Right forelimb (tissue), 1 donor: ENCODE measurements at regions not wholly inside any gene's neighbourhood (a gene's known extent, or its start where the extent isn't known, plus 50 kb on each side); places are given as distances from the start of the nearest gene placed in this dataset.
A peak's percentile ranks its signal among the peaks of the same experiment; 100 is the strongest.

ENCODE experiments used
- DNase-seq: peaks from one replicate; pipeline ENCODE4 v3.0.0-alpha.2; 2018

- DNase-seq, result no peak
Observed at GRCh38 chr10:36148207-36148606, 506.1 kb upstream of the FZD8 start.

- DNase-seq, result no peak
Observed at GRCh38 chr10:36147529-36147928, 505.4 kb upstream of the FZD8 start.

DNA sequence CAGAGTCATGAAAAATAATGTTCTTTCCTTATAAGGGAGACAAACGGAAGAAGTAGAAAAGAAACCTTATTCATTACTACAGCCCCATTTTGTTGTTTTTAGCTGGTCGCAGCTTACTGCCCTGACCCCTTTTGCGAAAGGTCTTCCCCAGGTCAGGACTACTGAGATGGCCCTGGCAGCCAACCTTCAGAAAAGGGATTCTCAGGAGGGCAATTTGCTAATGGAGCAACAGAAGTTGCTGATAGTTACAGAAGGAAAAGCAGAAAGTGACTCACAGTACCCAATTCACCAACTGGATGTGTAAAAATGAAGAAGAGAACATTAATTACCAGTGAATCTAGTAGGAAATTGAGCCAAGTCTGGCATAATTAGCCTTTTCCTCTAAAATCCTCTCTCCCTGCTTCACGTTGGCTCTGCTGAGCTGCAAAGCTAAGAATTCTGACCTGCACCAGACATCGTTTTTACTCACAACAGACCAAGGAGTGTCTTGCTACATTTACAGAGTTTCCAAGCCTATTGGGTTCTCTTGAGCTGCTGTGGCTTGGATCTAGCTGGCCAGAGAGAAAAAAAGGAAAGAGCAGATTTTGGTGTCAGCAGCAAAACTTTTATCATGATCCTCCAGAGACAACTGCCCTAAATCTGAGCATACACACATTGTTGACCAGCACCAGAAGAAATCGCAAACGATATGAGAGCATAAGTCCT is 499.9 kb upstream of the FZD8 start:
- DNase-seq, result no peak

DNA sequence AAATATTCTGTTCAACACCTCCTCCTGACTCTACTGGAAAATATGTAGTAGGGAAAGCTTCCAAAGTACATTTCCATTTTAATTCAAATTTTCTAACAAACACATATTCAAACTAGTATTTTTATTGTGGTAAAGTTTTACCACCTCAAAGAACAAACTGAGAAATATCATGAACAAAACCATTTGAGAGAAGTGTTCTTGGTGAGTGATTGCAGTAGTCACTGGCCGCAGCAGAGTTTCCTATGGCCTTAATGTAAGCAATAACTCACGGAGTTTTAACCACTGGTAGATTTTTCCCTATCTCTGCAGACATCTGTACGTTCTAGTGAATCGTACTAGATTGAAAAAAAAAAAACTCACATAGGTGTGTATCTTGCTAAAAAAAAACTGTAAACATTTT is 487.0 kb upstream of the FZD8 start:
- no peak for DNase-seq

DNA sequence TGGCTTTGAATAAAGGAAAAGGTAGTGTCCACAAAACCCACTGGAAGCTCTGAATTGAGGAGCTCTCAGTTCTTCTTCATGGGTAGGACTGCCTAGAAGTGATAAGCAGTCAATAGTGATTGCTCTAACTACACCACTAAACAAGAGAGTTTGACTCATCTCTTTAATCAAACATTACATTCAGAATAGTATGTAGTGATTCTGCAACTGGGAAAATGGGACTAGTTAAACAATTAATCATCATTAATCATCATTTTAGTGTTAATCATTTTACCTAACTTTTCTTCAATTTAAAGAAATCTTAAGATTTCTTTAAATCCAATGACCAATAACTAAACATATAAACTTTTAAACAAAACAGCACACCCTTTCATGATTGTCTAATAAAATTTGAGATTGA is 484.0 kb upstream of the FZD8 start:
- no peak for DNase-seq

DNA sequence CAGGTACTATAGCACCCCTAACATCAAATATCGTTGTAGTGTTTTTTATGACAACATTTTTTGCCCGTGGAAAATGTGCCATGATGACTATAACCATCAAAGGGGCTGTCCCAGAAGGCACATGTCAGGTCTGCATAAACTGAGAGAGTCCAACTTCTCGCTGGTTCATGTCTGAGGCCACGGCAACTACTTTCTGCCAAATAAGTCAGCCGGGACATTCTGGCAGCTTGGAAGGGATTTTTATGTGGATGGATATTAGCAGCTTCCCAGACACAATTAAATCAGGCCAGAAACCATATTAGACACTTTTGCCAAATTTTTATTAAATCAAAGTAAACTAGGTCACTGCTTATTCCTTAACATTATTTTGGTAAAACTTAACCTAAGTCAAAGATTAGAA is 477.4 kb upstream of the FZD8 start:
- no peak for DNase-seq

GRCh38 chr10:36118314-36118713 is 476.2 kb upstream of the FZD8 start:
- no peak for DNase-seq

GRCh38 chr10:36117890-36118289 is 475.8 kb upstream of the FZD8 start:
- no peak for DNase-seq

DNA sequence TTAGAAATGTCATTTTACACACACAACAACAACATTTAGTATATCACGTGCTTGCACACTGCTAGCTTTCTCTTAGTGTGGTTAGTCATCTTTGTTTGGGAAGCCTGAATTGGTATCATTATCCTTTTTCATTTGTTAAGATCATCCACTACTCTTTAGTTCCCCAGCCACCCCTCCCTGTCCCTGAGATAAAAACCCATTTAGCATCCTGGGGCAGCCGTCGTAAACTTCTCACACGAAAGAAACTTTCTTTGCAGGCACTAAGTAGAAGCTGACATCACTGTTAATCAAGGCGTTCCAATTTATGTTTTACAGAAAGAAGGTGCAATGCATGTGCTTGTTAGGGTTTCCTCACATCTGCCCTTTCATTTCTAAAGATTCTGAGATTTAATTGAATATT is 475.1 kb upstream of the FZD8 start:
- DNase-seq, result no peak

- DNase-seq, result peak; percentile 51
Observed at GRCh38 chr10:36116731-36117130, 474.6 kb upstream of the FZD8 start.

DNA sequence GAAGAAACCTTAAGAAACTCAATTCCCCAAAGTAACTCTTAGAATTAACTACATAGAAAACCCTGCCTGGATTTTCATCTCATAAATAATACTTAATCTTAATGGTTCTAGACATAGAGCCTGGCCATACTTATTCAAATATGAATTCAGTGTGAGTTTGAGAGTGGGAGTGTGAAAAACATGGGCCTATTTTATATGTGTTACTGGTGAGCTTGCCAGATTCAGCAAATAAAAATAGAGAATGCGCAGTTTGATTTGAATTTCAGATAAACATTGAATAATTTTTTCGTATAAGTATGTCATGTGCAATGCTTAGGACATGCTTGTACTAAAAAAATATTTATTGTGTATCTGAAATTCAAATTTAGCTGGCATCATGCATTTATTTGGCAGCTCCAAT is 473.9 kb upstream of the FZD8 start:
- DNase-seq, result no peak

DNA sequence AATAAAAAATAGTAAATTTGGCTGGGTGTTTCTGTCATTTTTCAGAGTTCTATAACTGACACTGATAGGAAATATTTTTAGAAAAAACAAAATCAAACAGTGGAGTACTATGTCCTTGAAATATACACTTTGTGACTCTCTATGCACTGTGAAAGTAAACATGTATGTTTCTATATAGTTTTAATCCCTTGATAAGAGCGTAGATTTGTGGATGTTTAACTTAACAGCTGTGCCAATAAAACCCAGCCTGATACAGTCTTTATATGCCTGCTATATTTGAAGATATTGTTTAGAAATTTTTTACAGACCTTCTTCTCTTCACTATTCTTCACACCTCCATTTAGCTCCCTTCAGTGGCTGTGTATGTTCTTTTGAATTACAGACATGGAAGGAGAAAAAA is 473.3 kb upstream of the FZD8 start:
- DNase-seq, result no peak

DNA sequence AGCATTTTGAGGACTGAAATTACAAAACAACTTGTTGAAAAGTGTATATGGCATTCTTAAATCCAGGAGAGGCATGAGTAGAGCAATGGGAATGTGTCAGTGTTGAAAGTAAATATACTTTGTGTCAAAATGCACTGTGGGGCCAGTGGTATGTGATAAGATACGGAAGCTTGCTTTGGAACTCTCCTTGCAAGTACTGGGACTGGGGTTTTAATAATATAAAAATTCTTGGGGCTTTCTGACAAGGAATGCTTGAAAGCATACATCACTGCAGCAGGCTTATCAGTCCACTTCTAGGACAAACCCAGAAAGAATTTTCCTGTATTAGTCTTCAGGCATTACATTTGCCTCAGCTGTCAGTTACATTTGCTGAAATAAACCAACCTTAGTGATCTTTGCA is 472.8 kb upstream of the FZD8 start:
- DNase-seq, result no peak

GRCh38 chr10:36114141-36114540 is 472.0 kb upstream of the FZD8 start:
- no peak for DNase-seq

- no peak for DNase-seq
Observed at GRCh38 chr10:36111676-36112075, 469.6 kb upstream of the FZD8 start.

DNA sequence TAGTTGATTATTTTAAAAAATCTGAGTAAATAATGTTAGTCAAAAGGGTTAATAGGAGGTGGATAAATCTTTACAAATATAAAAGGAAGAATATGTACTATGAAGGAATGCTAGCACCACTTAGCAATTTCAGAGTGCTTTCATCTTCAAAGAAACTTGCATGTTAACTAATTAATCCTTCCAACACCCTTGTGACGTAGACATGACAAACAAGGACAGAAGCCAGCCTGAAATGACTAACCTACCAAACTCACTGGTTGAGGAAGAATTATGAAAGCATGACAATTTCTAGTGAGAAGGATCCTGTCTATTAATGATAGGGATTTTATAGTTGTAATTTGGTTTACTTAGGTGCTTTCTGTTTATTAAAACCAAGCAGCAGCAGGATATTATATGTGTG is 468.0 kb upstream of the FZD8 start:
- no peak for DNase-seq

GRCh38 chr10:36109399-36110023 is 467.4 kb upstream of the FZD8 start:
- no peak for DNase-seq

DNA sequence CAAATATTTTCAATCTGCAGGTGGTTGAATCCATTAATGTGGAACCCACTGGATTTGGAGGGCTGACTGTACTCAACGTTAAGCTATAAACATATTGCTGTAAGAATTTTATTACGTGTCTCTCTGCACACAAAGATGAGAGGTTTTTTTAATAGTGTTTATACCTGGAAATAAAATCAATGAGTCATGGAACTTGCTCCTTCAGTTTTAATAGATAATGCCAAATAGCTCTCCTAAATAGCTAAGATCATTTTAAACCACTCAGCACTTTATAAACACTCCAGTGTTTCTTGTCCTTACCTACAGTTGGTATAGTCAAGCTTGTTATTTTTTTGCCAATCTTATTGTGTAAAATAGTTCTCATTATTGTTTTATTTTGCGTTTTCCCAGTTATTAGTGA is 455.6 kb upstream of the FZD8 start:
- DNase-seq, result no peak

DNA sequence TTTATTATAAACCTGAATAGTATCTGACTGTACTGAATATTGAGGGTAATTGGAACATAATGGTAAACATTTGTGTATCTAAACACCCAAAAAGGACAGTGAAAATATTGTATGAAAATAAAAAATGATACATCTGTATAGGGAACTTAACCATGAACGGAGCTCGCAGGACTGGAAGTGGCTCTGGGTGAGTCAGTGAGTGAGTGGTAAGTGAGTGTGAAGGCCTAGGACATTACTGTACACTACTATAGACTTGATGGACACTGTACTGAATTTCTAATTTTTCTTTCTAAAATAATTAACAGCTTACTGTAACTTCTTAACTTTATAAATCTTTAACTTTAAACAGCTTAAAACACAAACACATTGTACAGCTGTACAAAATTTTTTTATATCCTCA is 454.5 kb upstream of the FZD8 start:
- DNase-seq, result no peak

DNA sequence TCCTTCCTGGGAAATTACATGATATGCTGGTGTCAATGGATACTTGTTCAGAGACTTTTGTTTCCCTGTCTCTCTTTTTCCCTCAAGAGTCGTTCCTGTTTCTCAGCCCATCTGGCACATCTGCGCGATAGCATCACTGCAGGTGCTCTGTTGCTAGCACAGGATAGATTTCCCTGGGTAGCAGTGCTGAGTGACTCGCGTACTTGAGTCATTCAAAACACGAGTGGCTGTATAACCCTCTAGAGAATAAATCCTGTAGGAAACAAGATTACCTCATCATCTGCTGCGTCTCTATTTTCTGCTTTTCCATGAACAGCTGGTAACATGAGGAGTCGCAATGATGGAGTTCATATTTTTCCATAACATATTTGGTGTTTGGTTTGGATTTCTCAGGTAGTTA is 452.0 kb upstream of the FZD8 start:
- DNase-seq, result no peak

- DNase-seq, result no peak
Observed at GRCh38 chr10:36092116-36092515, 450.0 kb upstream of the FZD8 start.

DNA sequence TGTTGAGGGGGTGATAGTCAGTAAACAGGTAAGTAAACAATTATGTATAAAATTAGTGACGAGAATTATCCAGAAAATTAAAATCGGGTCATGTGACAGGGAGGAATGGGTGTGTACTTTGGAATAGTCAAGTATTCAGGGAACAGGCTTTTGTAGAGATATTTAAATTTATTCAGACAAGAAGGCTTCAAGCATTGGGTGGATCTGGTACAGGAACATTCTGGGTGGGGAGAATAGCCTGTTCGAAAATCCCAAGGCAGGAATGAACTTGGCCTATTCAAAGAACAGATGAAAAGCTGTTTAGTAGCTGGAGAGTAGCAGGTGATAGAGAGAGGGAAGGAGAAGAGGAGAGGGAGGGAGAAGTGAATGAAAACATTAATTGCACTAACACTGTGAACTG is 448.9 kb upstream of the FZD8 start:
- no peak for DNase-seq

- DNase-seq, result no peak
Observed at GRCh38 chr10:36089790-36090440, 447.8 kb upstream of the FZD8 start.
